CD1c-positive myeloid dendritic cell (primary cell): ENCODE measurements at regions not wholly inside any gene's neighbourhood (a gene's known extent, or its start where the extent isn't known, plus 50 kb on each side); places are given as distances from the start of the nearest gene placed in this dataset.

Experiments used
- DNase-seq: peaks from one replicate; pipeline ENCODE4 v3.0.0-alpha.2; 2016; ENCODE audit errors: extremely low spot score

GRCh38 chr5:2335733-2336515 is 415.6 kb downstream of the IRX2 start:
- DNase-seq, result no peak

GRCh38 chr5:2335125-2335732 is 416.2 kb downstream of the IRX2 start:
- DNase-seq, result no peak

- DNase-seq, result no peak
These were observed 416.8 kb downstream of the IRX2 start for GRCh38 chr5:2334719-2335118.

GRCh38 chr5:2333291-2333690 is 418.2 kb downstream of the IRX2 start:
- DNase-seq, result no peak

- no peak for DNase-seq
These were observed 419.0 kb downstream of the IRX2 start for GRCh38 chr5:2332521-2332920.

GRCh38 chr5:2330325-2331130 is 420.9 kb downstream of the IRX2 start:
- DNase-seq, result no peak

GRCh38 chr5:2329741-2330140 is 421.7 kb downstream of the IRX2 start:
- no peak for DNase-seq

- no peak for DNase-seq
These were observed 424.9 kb downstream of the IRX2 start for GRCh38 chr5:2326601-2327000.

GRCh38 chr5:2324788-2325187 is 426.7 kb downstream of the IRX2 start:
- no peak for DNase-seq

GRCh38 chr5:2320611-2321010 is 430.9 kb downstream of the IRX2 start:
- no peak for DNase-seq

- no peak for DNase-seq
These were observed 433.9 kb downstream of the IRX2 start for GRCh38 chr5:2317540-2317939.

- DNase-seq, result no peak
These were observed 429.1 kb upstream of the IRX4 start for GRCh38 chr5:2311851-2312250.

- no peak for DNase-seq
These were observed 428.2 kb upstream of the IRX4 start for GRCh38 chr5:2310946-2311345.

- no peak for DNase-seq
These were observed 424.9 kb upstream of the IRX4 start for GRCh38 chr5:2307631-2308030.

GRCh38 chr5:2306711-2307110 is 424.0 kb upstream of the IRX4 start:
- DNase-seq, result no peak

GRCh38 chr5:2303431-2304100 is 420.8 kb upstream of the IRX4 start:
- DNase-seq, result no peak

- DNase-seq, result no peak
These were observed 419.4 kb upstream of the IRX4 start for GRCh38 chr5:2302169-2302568.

GRCh38 chr5:2300861-2301574 is 418.3 kb upstream of the IRX4 start:
- no peak for DNase-seq

GRCh38 chr5:2300421-2300820 is 417.7 kb upstream of the IRX4 start:
- DNase-seq, result no peak

GRCh38 chr5:2299388-2300220 is 416.9 kb upstream of the IRX4 start:
- no peak for DNase-seq

- DNase-seq, result no peak
These were observed 416.1 kb upstream of the IRX4 start for GRCh38 chr5:2298781-2299180.
